BLaER1 treated with 17β-estradiol and CSF1 and Interleukin-3, amounts not matched to agents 10 nM and 100 nM (cell line): ENCODE measurements at regions not wholly inside any gene's neighbourhood (a gene's known extent, or its start where the extent isn't known, plus 50 kb on each side); places are given as distances from the start of the nearest gene placed in this dataset.

Experiments
- H3K27ac ChIP-seq, 11 experiments: shearing (Covaris generic); formaldehyde crosslinking; 2 replicates each; pipeline ENCODE4 v1.8.1; 2022
- H3K27me3 ChIP-seq, 11 experiments: shearing (Covaris generic); formaldehyde crosslinking; 2 replicates each; pipeline ENCODE4 v1.8.1; 2022
- H3K36me3 ChIP-seq, 11 experiments: shearing (Covaris generic); formaldehyde crosslinking; 2 replicates each; pipeline ENCODE4 v1.8.1; 2022
- H3K4me1 ChIP-seq, 10 experiments: shearing (Covaris generic); formaldehyde crosslinking; 2 replicates each; pipeline ENCODE4 v1.8.1; 2022
- H3K4me2 ChIP-seq, 11 experiments: shearing (Covaris generic); formaldehyde crosslinking; 2 replicates each; pipeline ENCODE4 v1.8.1; 2022
- H3K4me3 ChIP-seq, 10 experiments: shearing (Covaris generic); formaldehyde crosslinking; 2 replicates each; pipeline ENCODE4 v1.8.1; 2022
- H3K9ac ChIP-seq, 11 experiments: shearing (Covaris generic); formaldehyde crosslinking; 2 replicates each; pipeline ENCODE4 v1.8.1; 2022
- H3K9me3 ChIP-seq, 11 experiments: shearing (Covaris generic); formaldehyde crosslinking; replicated peaks in 1 of 11; 2 replicates each; pipeline ENCODE4 v1.8.1; 2022
- H4K20me1 ChIP-seq, 11 experiments: shearing (Covaris generic); formaldehyde crosslinking; 2 replicates each; pipeline ENCODE4 v1.8.1; 2022
- Cebpa-rat ChIP-seq, 11 experiments: shearing (Covaris generic); IDR thresholded peaks; 2 replicates each; pipeline ENCODE4 v1.8.1; 2022

- Histone ChIP-seq H3K4me3 (no peak overlapping the region), H3K9ac (no peak overlapping the region), H3K36me3 (no peaks in the 10 kb centered on the region), H3K4me1 (peaks cover 0 to 26% (median 0%) of the 10 kb centered on the region in 10 experiments; a peak in 4 of 20 replicates), H3K4me2 (peak overlapping the region in 3 of 11 experiments; percentile 28 to 38 (median 37); a peak in 5 of 22 replicates), H3K27me3 (no peaks in the 10 kb centered on the region), H4K20me1 (no peaks in the 10 kb centered on the region), H3K27ac (peak overlapping the region in 1 of 11 experiments; percentile 58; a peak in 2 of 22 replicates), H3K9me3 (peaks cover 0 to 6% (median 0%) of the 10 kb centered on the region in 11 experiments; a peak in 2 of 22 replicates)
- no peak for TF ChIP-seq Cebpa-rat (IDR thresholded peaks at IDR 0.05)
Measured at GRCh38 chr3:40923143-40923542, 276.2 kb upstream of the CTNNB1 start.

GRCh38 chr3:40923651-40924050 is 275.7 kb upstream of the CTNNB1 start:
- Histone ChIP-seq H3K27me3 (no peaks in the 10 kb centered on the region), H3K27ac (peak overlapping the region in 1 of 11 experiments; percentile 58; a peak in 2 of 22 replicates), H3K9me3 (peaks cover 0 to 6% (median 0%) of the 10 kb centered on the region in 11 experiments; a peak in 2 of 22 replicates), H4K20me1 (no peaks in the 10 kb centered on the region), H3K4me1 (peaks cover 0 to 26% (median 0%) of the 10 kb centered on the region in 10 experiments; a peak in 4 of 20 replicates), H3K4me3 (no peak overlapping the region), H3K36me3 (no peaks in the 10 kb centered on the region), H3K9ac (no peak overlapping the region), H3K4me2 (peak overlapping the region in 3 of 11 experiments; percentile 12 to 38 (median 28); a peak in 4 of 22 replicates)
- TF ChIP-seq Cebpa-rat (IDR thresholded peaks at IDR 0.05) = no peak

GRCh38 chr3:40924559-40925141 is 274.7 kb upstream of the CTNNB1 start:
- H3K9me3 ChIP-seq = peaks cover 0 to 6% (median 0%) of the 10 kb centered on the region in 11 experiments; a peak in 2 of 22 replicates
- H3K36me3 ChIP-seq = no peaks in the 10 kb centered on the region
- H3K4me2 ChIP-seq = no peak overlapping the region
- H3K4me1 ChIP-seq = peaks cover 0 to 25% (median 0%) of the 10 kb centered on the region in 10 experiments; a peak in 4 of 20 replicates
- no peak overlapping the region for H3K9ac ChIP-seq
- no peaks in the 10 kb centered on the region for H4K20me1 ChIP-seq
- no peaks in the 10 kb centered on the region for H3K27me3 ChIP-seq
- no peak for TF ChIP-seq Cebpa-rat (IDR thresholded peaks at IDR 0.05)
- no peak overlapping the region for H3K4me3 ChIP-seq
- H3K27ac ChIP-seq = no peak overlapping the region

GRCh38 chr3:40925231-40925630 is 274.1 kb upstream of the CTNNB1 start:
- H3K27ac ChIP-seq = no peak overlapping the region
- TF ChIP-seq Cebpa-rat (IDR thresholded peaks at IDR 0.05) = no peak
- no peaks in the 10 kb centered on the region for H4K20me1 ChIP-seq
- peaks cover 0 to 21% (median 0%) of the 10 kb centered on the region in 10 experiments; a peak in 4 of 20 replicates for H3K4me1 ChIP-seq
- no peak overlapping the region for H3K9ac ChIP-seq
- H3K27me3 ChIP-seq = no peaks in the 10 kb centered on the region
- no peaks in the 10 kb centered on the region for H3K36me3 ChIP-seq
- no peak overlapping the region for H3K4me3 ChIP-seq
- no peak overlapping the region for H3K4me2 ChIP-seq
- H3K9me3 ChIP-seq = peaks cover 0 to 6% (median 0%) of the 10 kb centered on the region in 11 experiments; a peak in 2 of 22 replicates

- H4K20me1 ChIP-seq = no peaks in the 10 kb centered on the region
- no peak overlapping the region for H3K4me3 ChIP-seq
- H3K4me2 ChIP-seq = peak overlapping the region in 2 of 11 experiments; percentile 2 to 58; a peak in 2 of 22 replicates
- no peaks in the 10 kb centered on the region for H3K27me3 ChIP-seq
- no peaks in the 10 kb centered on the region for H3K36me3 ChIP-seq
- H3K9me3 ChIP-seq = peaks cover 0 to 13% (median 5%) of the 10 kb centered on the region in 11 experiments; a peak in 6 of 22 replicates
- no peak for TF ChIP-seq Cebpa-rat (IDR thresholded peaks at IDR 0.05)
- peaks cover 0 to 14% (median 0%) of the 10 kb centered on the region in 10 experiments; a peak in 3 of 20 replicates for H3K4me1 ChIP-seq
- no peak overlapping the region for H3K9ac ChIP-seq
- no peak overlapping the region; a peak in 1 of 22 replicates for H3K27ac ChIP-seq
Measured at GRCh38 chr3:40930131-40930538, 269.2 kb upstream of the CTNNB1 start.

GRCh38 chr3:40930756-40931155 is 268.5 kb upstream of the CTNNB1 start:
- Histone ChIP-seq H3K4me3 (no peak overlapping the region), H3K9me3 (peaks cover 0 to 13% (median 5%) of the 10 kb centered on the region in 11 experiments; a peak in 6 of 22 replicates), H3K4me1 (peaks cover 0 to 14% (median 0%) of the 10 kb centered on the region in 10 experiments; a peak in 3 of 20 replicates), H3K27ac (no peak overlapping the region; a peak in 1 of 22 replicates), H3K9ac (no peak overlapping the region), H3K4me2 (peak overlapping the region in 1 of 11 experiments; percentile 58; a peak in 1 of 22 replicates), H4K20me1 (no peaks in the 10 kb centered on the region), H3K27me3 (no peaks in the 10 kb centered on the region), H3K36me3 (no peaks in the 10 kb centered on the region)
- TF ChIP-seq Cebpa-rat (IDR thresholded peaks at IDR 0.05) = no peak

GRCh38 chr3:40938591-40938990 is 260.7 kb upstream of the CTNNB1 start:
- H3K9ac ChIP-seq = no peak overlapping the region
- H3K9me3 ChIP-seq = no peaks in the 10 kb centered on the region
- H3K27me3 ChIP-seq = no peaks in the 10 kb centered on the region
- no peak overlapping the region for H3K27ac ChIP-seq
- no peaks in the 10 kb centered on the region for H3K36me3 ChIP-seq
- no peak overlapping the region for H3K4me2 ChIP-seq
- no peaks in the 10 kb centered on the region for H4K20me1 ChIP-seq
- H3K4me1 ChIP-seq = no peaks in the 10 kb centered on the region
- TF ChIP-seq Cebpa-rat (IDR thresholded peaks at IDR 0.05) = no peak
- no peak overlapping the region for H3K4me3 ChIP-seq

- Histone ChIP-seq H3K36me3 (no peaks in the 10 kb centered on the region), H3K4me2 (no peak overlapping the region), H3K27ac (no peak overlapping the region), H4K20me1 (no peaks in the 10 kb centered on the region), H3K9ac (no peak overlapping the region), H3K9me3 (no peaks in the 10 kb centered on the region), H3K27me3 (no peaks in the 10 kb centered on the region), H3K4me3 (no peak overlapping the region), H3K4me1 (peaks cover 0 to 6% (median 2%) of the 10 kb centered on the region in 10 experiments; a peak in 11 of 20 replicates)
- TF ChIP-seq Cebpa-rat (IDR thresholded peaks at IDR 0.05) = no peak
Measured at GRCh38 chr3:40939030-40939740, 260.1 kb upstream of the CTNNB1 start.

GRCh38 chr3:40939741-40940130 is 259.6 kb upstream of the CTNNB1 start:
- no peaks in the 10 kb centered on the region for H3K27me3 ChIP-seq
- H3K4me2 ChIP-seq = no peak overlapping the region
- H3K27ac ChIP-seq = no peak overlapping the region
- H3K4me3 ChIP-seq = no peak overlapping the region
- TF ChIP-seq Cebpa-rat (IDR thresholded peaks at IDR 0.05) = no peak
- H3K9me3 ChIP-seq = no peaks in the 10 kb centered on the region
- no peak overlapping the region for H3K9ac ChIP-seq
- H3K4me1 ChIP-seq = peaks cover 0 to 11% (median 8%) of the 10 kb centered on the region in 10 experiments; a peak in 12 of 20 replicates
- no peaks in the 10 kb centered on the region for H4K20me1 ChIP-seq
- H3K36me3 ChIP-seq = no peaks in the 10 kb centered on the region
